ENCODE measurements at regions not wholly inside any gene's neighbourhood (a gene's known extent, or its start where the extent isn't known, plus 50 kb on each side); places are given as distances from the start of the nearest gene placed in this dataset.

GRCh38 chr5:118029807-118030206, 958.5 kb downstream of the DTWD2 start:
- peak overlapping the region; percentile 16; the same call in 1 of the 2 replicates for H3K4me2 ChIP-seq
- no peak overlapping the region for H3K4me3 ChIP-seq (IDR thresholded peaks at IDR 0.05; ENCODE audit: insufficient read depth, low read depth, low read length)
- TF ChIP-seq, protein P1, sequence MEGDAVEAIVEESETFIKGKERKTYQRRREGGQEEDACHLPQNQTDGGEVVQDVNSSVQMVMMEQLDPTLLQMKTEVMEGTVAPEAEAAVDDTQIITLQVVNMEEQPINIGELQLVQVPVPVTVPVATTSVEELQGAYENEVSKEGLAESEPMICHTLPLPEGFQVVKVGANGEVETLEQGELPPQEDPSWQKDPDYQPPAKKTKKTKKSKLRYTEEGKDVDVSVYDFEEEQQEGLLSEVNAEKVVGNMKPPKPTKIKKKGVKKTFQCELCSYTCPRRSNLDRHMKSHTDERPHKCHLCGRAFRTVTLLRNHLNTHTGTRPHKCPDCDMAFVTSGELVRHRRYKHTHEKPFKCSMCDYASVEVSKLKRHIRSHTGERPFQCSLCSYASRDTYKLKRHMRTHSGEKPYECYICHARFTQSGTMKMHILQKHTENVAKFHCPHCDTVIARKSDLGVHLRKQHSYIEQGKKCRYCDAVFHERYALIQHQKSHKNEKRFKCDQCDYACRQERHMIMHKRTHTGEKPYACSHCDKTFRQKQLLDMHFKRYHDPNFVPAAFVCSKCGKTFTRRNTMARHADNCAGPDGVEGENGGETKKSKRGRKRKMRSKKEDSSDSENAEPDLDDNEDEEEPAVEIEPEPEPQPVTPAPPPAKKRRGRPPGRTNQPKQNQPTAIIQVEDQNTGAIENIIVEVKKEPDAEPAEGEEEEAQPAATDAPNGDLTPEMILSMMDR (conservative IDR thresholded peaks at IDR 0.05; ENCODE audit: low read depth, low read length), result no peak
- no peaks in the 10 kb centered on the region for H3K79me2 ChIP-seq (ENCODE audit: insufficient read depth, low read depth)
- H3K4me1 ChIP-seq (ENCODE audit: low read depth, poor library complexity, severe bottlenecking), result peaks cover 20% of the 10 kb centered on the region
- no peaks in the 10 kb centered on the region for H3K36me3 ChIP-seq (ENCODE audit: insufficient read depth)
- peak overlapping the region; percentile 27; the same call in 1 of the 2 replicates for H2AFZ ChIP-seq (ENCODE audit: low read depth)
- H3K9ac ChIP-seq, result no peak overlapping the region
- no peaks in the 10 kb centered on the region for H3K27me3 ChIP-seq (ENCODE audit: insufficient read depth, low read depth)
- H4K20me1 ChIP-seq (ENCODE audit: insufficient read depth), result no peaks in the 10 kb centered on the region
- peak overlapping the region; percentile 19; the same call in 1 of the 2 replicates for H3K27ac ChIP-seq

- no peaks in the 10 kb centered on the region for H3K4me1 ChIP-seq (ENCODE audit: low read depth, poor library complexity, severe bottlenecking)
- TF ChIP-seq, protein P1 (conservative IDR thresholded peaks at IDR 0.05; ENCODE audit: low read depth, low read length), result no peak
- H3K9ac ChIP-seq, result no peak overlapping the region
- H3K36me3 ChIP-seq (ENCODE audit: insufficient read depth), result no peaks in the 10 kb centered on the region
- no peaks in the 10 kb centered on the region for H3K27me3 ChIP-seq (ENCODE audit: insufficient read depth, low read depth)
- no peaks in the 10 kb centered on the region for H3K79me2 ChIP-seq (ENCODE audit: insufficient read depth, low read depth)
- H4K20me1 ChIP-seq (ENCODE audit: insufficient read depth), result no peaks in the 10 kb centered on the region
- no peak overlapping the region for H3K4me3 ChIP-seq (IDR thresholded peaks at IDR 0.05; ENCODE audit: insufficient read depth, low read depth, low read length)
- no peak overlapping the region for H3K27ac ChIP-seq
- H3K4me2 ChIP-seq, result no peak overlapping the region
- no peak overlapping the region for H2AFZ ChIP-seq (ENCODE audit: low read depth)
Measured at GRCh38 chr5:118022062-118022461, 966.3 kb downstream of the DTWD2 start.

- H3K27me3 ChIP-seq (ENCODE audit: insufficient read depth, low read depth), result no peaks in the 10 kb centered on the region
- no peak overlapping the region for H2AFZ ChIP-seq (ENCODE audit: low read depth)
- no peak overlapping the region for H3K27ac ChIP-seq
- TF ChIP-seq, protein P1 (conservative IDR thresholded peaks at IDR 0.05; ENCODE audit: low read depth, low read length), result no peak
- no peak overlapping the region for H3K4me3 ChIP-seq (IDR thresholded peaks at IDR 0.05; ENCODE audit: insufficient read depth, low read depth, low read length)
- H3K4me2 ChIP-seq, result no peak overlapping the region
- no peaks in the 10 kb centered on the region for H4K20me1 ChIP-seq (ENCODE audit: insufficient read depth)
- no peaks in the 10 kb centered on the region for H3K4me1 ChIP-seq (ENCODE audit: low read depth, poor library complexity, severe bottlenecking)
- no peaks in the 10 kb centered on the region for H3K36me3 ChIP-seq (ENCODE audit: insufficient read depth)
- H3K79me2 ChIP-seq (ENCODE audit: insufficient read depth, low read depth), result no peaks in the 10 kb centered on the region
- H3K9ac ChIP-seq, result no peak overlapping the region
Measured at GRCh38 chr5:118017536-118017935, 970.8 kb downstream of the DTWD2 start.

DNA sequence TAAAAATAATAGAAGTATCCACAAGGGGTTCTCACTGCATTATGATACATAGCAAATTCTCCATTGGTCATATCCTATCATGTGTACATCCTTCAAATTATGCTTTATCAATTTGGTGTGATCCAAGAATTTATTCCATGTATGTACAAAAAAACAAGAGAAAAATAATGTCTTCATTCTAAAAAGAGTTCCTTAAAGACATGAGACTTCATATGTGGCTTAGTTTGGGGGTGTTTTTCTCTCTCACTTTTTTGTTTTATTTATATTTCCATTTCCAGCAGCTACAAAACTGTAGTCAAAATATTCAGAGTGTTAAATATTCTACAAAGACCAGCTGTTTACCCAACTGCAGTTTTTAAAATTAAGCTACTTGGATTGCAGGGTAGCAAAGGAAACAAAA, 972.0 kb downstream of the DTWD2 start:
- Histone ChIP-seq H3K4me3 (IDR thresholded peaks at IDR 0.05; ENCODE audit: insufficient read depth, low read depth, low read length) (no peak overlapping the region), H3K4me1 (ENCODE audit: low read depth, poor library complexity, severe bottlenecking) (no peaks in the 10 kb centered on the region), H3K36me3 (ENCODE audit: insufficient read depth) (no peaks in the 10 kb centered on the region), H4K20me1 (ENCODE audit: insufficient read depth) (no peaks in the 10 kb centered on the region), H3K4me2 (no peak overlapping the region), H3K27ac (no peak overlapping the region), H3K27me3 (ENCODE audit: insufficient read depth, low read depth) (no peaks in the 10 kb centered on the region), H2AFZ (ENCODE audit: low read depth) (no peak overlapping the region), H3K9ac (no peak overlapping the region), H3K79me2 (ENCODE audit: insufficient read depth, low read depth) (no peaks in the 10 kb centered on the region)
- TF ChIP-seq, protein P1 (conservative IDR thresholded peaks at IDR 0.05; ENCODE audit: low read depth, low read length), result no peak

Data from KMS-11 (cell line).